Small intestine (tissue), 7 donors: ENCODE measurements at regions not wholly inside any gene's neighbourhood (a gene's known extent, or its start where the extent isn't known, plus 50 kb on each side); places are given as distances from the start of the nearest gene placed in this dataset.
"Not testable (repeated sequence)": the region's sequence is repeated elsewhere in the genome, so short reads cannot be mapped to it uniquely, and the experiment has no call there.

ENCODE experiments used
- DNase-seq, 2 donors: peaks; one replicate each; pipeline versions ENCODE4 v3.0.0 to v3.0.0-alpha.2; 2013
- FAIRE-seq: peaks from 2 replicates; lab custom pipeline; 2012; peaks lifted over from hg19 to GRCh38; lab: Jason Lieb, UNC
- H3K27ac ChIP-seq, 3 donors: one replicate each; pipeline ENCODE4 v1.5.1; 2013; ENCODE audit warnings: low read length in 2 of 3, mild to moderate bottlenecking in 2 of 3, control low read depth in 1 of 3, inconsistent platforms in 1 of 3, low read depth in 1 of 3, moderate library complexity in 1 of 3
- H3K27me3 ChIP-seq, 3 donors: one replicate each; pipeline ENCODE4 v1.6.1; 2013; ENCODE audit warnings: low read length in 3 of 3, inconsistent platforms in 1 of 3; ENCODE audit not compliant: control insufficient read depth in 3 of 3, insufficient read depth in 3 of 3
- H3K36me3 ChIP-seq, 3 donors: one replicate each; pipeline ENCODE4 v1.6.1; 2013; ENCODE audit warnings: low read length in 3 of 3, inconsistent platforms in 1 of 3, low read depth in 1 of 3, mild to moderate bottlenecking in 1 of 3, moderate library complexity in 1 of 3; ENCODE audit not compliant: control insufficient read depth in 3 of 3, insufficient read depth in 2 of 3
- H3K4me1 ChIP-seq, 3 donors: one replicate each; pipeline ENCODE4 v1.6.1; 2013; ENCODE audit warnings: low read length in 2 of 3, inconsistent platforms in 1 of 3, low read depth in 1 of 3, mild to moderate bottlenecking in 1 of 3, moderate library complexity in 1 of 3; ENCODE audit not compliant: control insufficient read depth in 3 of 3, insufficient read depth in 2 of 3
- H3K4me3 ChIP-seq, 3 donors: one replicate each; pipeline ENCODE4 v1.5.1; 2013; ENCODE audit warnings: low read length in 3 of 3, control low read depth in 1 of 3, inconsistent platforms in 1 of 3, low read depth in 1 of 3, mild to moderate bottlenecking in 1 of 3, moderate library complexity in 1 of 3
- H3K9me3 ChIP-seq, 2 donors: one replicate each; pipeline ENCODE4 v1.6.1; 2013; ENCODE audit warnings: low read depth in 1 of 2, low read length in 1 of 2; ENCODE audit not compliant: control insufficient read depth in 2 of 2, insufficient read depth in 1 of 2
- WGBS, 3 donors: extraction: QIAGEN DNeasy Blood & Tissue Kit; methylation state at CpG; one replicate each; pipeline ENCODE4 v1.1.7; 2013; 5-methylcytosine and 5-hydroxymethylcytosine counted together
- donor health status: healthy with polysubstance abuse.
- donor health status: control.
- donor health status: control.
- donor health status: Bipolar disorder and iron deficiency.
- donor health status: healthy.

DNA sequence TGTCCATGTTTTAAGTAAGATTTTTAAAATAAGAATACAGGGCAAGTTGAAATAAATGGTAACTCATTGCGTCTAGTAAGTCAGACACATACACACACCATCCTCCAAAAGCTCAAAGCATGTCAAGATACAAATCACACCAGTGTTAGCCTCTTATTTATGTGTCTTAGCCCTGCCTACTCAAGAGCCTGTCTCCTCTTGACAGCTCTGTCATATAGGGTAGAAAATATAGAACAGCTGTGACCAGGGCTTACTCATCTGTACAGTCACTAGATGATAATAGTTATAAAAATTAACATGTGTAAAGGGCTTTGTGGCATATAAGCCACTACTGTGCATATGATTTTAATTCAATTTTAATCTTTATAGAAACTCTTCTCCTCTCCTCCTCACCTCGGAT, 76.6 kb upstream of the NOTCH2NLA start:
- FAIRE-seq, H3K27me3 ChIP-seq, H3K4me3 ChIP-seq, H3K9me3 ChIP-seq, H3K27ac ChIP-seq, H3K36me3 ChIP-seq, DNase-seq, H3K4me1 ChIP-seq: not testable (repeated sequence)
- WGBS, 3 donors: no CpG with 5 or more reads among the region's 2 CpGs

GRCh38 chr1:146298575-146298897, 69.7 kb upstream of the NOTCH2NLA start:
- H3K4me1 ChIP-seq, FAIRE-seq, DNase-seq, H3K36me3 ChIP-seq, H3K9me3 ChIP-seq, H3K27ac ChIP-seq, H3K27me3 ChIP-seq, H3K4me3 ChIP-seq: not testable (repeated sequence)
- WGBS, 3 donors: no CpG with 5 or more reads among the region's 5 CpGs

DNA sequence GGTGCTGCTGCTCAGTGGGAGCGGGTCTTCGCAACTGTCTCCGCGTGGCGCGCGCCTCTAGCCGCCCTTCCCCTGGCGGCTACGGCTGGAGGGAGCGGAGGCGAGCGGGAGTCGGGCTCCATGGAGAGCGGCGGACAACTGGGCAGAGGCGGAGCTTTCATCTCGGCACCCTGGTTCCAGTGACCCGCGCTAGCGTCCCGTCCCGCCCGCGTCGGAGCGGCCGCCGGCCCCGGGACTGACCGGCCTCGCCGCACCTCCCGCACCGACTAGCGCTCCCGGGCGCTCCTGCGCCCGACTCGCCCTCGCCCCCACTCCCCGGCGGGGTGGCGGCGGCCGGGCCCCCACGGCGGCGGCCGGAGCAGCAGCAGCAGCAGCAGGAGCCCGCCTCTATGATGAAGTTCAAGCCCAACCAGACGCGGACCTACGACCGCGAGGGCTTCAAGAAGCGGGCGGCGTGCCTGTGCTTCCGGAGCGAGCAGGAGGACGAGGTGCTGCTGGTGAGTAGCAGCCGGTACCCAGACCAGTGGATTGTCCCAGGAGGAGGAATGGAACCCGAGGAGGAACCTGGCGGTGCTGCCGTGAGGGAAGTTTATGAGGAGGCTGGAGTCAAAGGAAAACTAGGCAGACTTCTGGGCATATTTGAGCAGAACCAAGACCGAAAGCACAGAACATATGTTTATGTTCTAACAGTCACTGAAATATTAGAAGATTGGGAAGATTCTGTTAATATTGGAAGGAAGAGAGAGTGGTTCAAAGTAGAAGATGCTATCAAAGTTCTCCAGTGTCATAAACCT, 69.2 kb upstream of the NOTCH2NLA start:
- not testable (repeated sequence) for FAIRE-seq, DNase-seq, H3K4me3 ChIP-seq, H3K4me1 ChIP-seq, H3K27me3 ChIP-seq, H3K9me3 ChIP-seq, H3K36me3 ChIP-seq, H3K27ac ChIP-seq
- WGBS, 3 donors: no CpG with 5 or more reads among the region's 68 CpGs

- H3K4me3 ChIP-seq, H3K27me3 ChIP-seq, FAIRE-seq, H3K36me3 ChIP-seq, DNase-seq, H3K9me3 ChIP-seq, H3K27ac ChIP-seq, H3K4me1 ChIP-seq: not testable (repeated sequence)
- no CpG with 5 or more reads among the region's 9 CpGs for WGBS, 3 donors
These were observed 64.4 kb upstream of the NOTCH2NLA start for GRCh38 chr1:146292940-146293936.

DNA sequence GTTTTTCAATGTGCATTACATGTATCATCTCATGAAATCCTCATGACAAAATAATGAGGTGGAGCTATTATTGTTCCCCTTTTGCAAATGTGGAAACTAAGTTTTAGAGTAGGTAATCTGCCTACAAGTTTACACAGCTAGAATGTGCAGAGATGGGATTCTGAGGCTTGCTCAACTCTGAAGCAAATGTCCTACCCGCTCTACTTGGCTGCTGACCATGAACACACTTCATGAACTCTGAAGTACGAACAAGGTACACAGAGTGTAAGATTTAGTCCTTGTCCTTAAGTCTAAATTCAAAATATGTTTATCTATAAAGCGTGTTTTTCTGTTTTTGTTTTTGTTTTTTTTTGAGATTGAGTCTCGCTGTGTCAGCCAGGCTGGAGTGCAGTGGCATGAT, 63.6 kb upstream of the NOTCH2NLA start:
- H3K4me1 ChIP-seq, DNase-seq, H3K4me3 ChIP-seq, FAIRE-seq, H3K27ac ChIP-seq, H3K36me3 ChIP-seq, H3K9me3 ChIP-seq, H3K27me3 ChIP-seq: not testable (repeated sequence)
- WGBS, 3 donors: no CpG with 5 or more reads among the region's 4 CpGs

GRCh38 chr1:146287881-146288280, 59.1 kb upstream of the NOTCH2NLA start:
- not testable (repeated sequence) for FAIRE-seq, H3K9me3 ChIP-seq, DNase-seq, H3K4me1 ChIP-seq, H3K36me3 ChIP-seq, H3K4me3 ChIP-seq, H3K27ac ChIP-seq, H3K27me3 ChIP-seq
- no CpG with 5 or more reads among the region's 6 CpGs for WGBS, 3 donors

GRCh38 chr1:146284760-146285159, 55.9 kb upstream of the NOTCH2NLA start:
- not testable (repeated sequence) for H3K27ac ChIP-seq, H3K9me3 ChIP-seq, FAIRE-seq, H3K4me1 ChIP-seq, DNase-seq, H3K27me3 ChIP-seq, H3K36me3 ChIP-seq, H3K4me3 ChIP-seq
- WGBS, 3 donors: no CpG with 5 or more reads among the region's 1 CpG

DNA sequence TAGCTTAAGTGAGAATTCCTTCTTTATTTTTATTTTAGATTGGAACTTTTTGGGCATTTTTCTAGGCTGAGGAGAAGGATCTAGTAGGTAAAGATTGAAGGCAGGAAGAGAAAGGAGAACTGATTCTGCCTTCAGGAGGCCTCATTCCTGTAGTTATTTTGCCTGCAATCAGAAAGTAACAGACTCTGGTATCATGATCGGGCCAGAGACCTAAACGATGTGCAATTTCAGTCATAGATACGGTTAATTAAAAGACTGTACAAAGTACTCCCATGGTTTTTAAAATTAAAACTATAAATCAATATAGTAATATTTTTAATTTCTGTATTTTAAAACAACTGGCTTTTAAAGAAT, 54.7 kb upstream of the NOTCH2NLA start:
- H3K36me3 ChIP-seq, H3K9me3 ChIP-seq, DNase-seq, H3K4me3 ChIP-seq, H3K27ac ChIP-seq, H3K4me1 ChIP-seq, H3K27me3 ChIP-seq, FAIRE-seq: not testable (repeated sequence)
- WGBS, 3 donors: no CpG with 5 or more reads among the region's 3 CpGs
